ENCODE measurements at regions not wholly inside any gene's neighbourhood (a gene's known extent, or its start where the extent isn't known, plus 50 kb on each side); places are given as distances from the start of the nearest gene placed in this dataset.
"Not testable (repeated sequence)": the region's sequence is repeated elsewhere in the genome, so short reads cannot be mapped to it uniquely, and the experiment has no call there.

GRCh38 chr10:64038107-64038506 is 516.9 kb downstream of the REEP3 start:
- DNase-seq = no peak

GRCh38 chr10:64039198-64039597 is 518.0 kb downstream of the REEP3 start:
- no peak for DNase-seq

- DNase-seq = peak; percentile 42
Observed at GRCh38 chr10:64040781-64041180, 519.6 kb downstream of the REEP3 start.

- peak; percentile 88 for DNase-seq
Observed at GRCh38 chr10:64041185-64041988, 520.2 kb downstream of the REEP3 start.

GRCh38 chr10:64041989-64042490 is 520.8 kb downstream of the REEP3 start:
- no peak for DNase-seq

- DNase-seq = no peak
Observed at GRCh38 chr10:64044098-64044497, 522.9 kb downstream of the REEP3 start.

- DNase-seq = not testable (repeated sequence)
Observed at GRCh38 chr10:64044957-64045632, 523.9 kb downstream of the REEP3 start.

GRCh38 chr10:64054392-64054791 is 533.2 kb downstream of the REEP3 start:
- no peak for DNase-seq

GRCh38 chr10:64059884-64060283 is 538.7 kb downstream of the REEP3 start:
- DNase-seq = no peak

- DNase-seq = no peak
Observed at GRCh38 chr10:64060389-64060788, 539.2 kb downstream of the REEP3 start.

GRCh38 chr10:64062793-64063192 is 541.6 kb downstream of the REEP3 start:
- DNase-seq = no peak

- no peak for DNase-seq
Observed at GRCh38 chr10:64067009-64067606, 545.9 kb downstream of the REEP3 start.

- DNase-seq = no peak
Observed at GRCh38 chr10:64067859-64068258, 546.7 kb downstream of the REEP3 start.

- DNase-seq = no peak
Observed at GRCh38 chr10:64070241-64070640, 549.0 kb downstream of the REEP3 start.

GRCh38 chr10:64071218-64071617 is 550.0 kb downstream of the REEP3 start:
- DNase-seq = no peak

GRCh38 chr10:64075604-64076003 is 554.4 kb downstream of the REEP3 start:
- DNase-seq = no peak

- no peak for DNase-seq
Observed at GRCh38 chr10:64076322-64076940, 555.2 kb downstream of the REEP3 start.

GRCh38 chr10:64079341-64079740 is 558.1 kb downstream of the REEP3 start:
- DNase-seq = no peak

- DNase-seq = no peak
Observed at GRCh38 chr10:64080071-64080470, 558.9 kb downstream of the REEP3 start.

GRCh38 chr10:64081947-64082482 is 560.8 kb downstream of the REEP3 start:
- no peak for DNase-seq

GRCh38 chr10:64086083-64086767 is 565.0 kb downstream of the REEP3 start:
- no peak for DNase-seq

- DNase-seq = no peak
Observed at GRCh38 chr10:64089648-64090047, 568.4 kb downstream of the REEP3 start.
